MG63 (cell line): ENCODE measurements at regions not wholly inside any gene's neighbourhood (a gene's known extent, or its start where the extent isn't known, plus 50 kb on each side); places are given as distances from the start of the nearest gene placed in this dataset.
"Not testable (repeated sequence)": the region's sequence is repeated elsewhere in the genome, so short reads cannot be mapped to it uniquely, and the experiment has no call there.

Experiments
- DNase-seq: peaks from one replicate; pipeline ENCODE4 v3.0.0-alpha.2; 2020
- H3K27me3 ChIP-seq: fragments of 250-450 bp; sonication (Bioruptor Pico); 2 replicates; pipeline ENCODE4 v1.5.1; 2020; ENCODE audit warnings: mild to moderate bottlenecking, moderate library complexity
- H3K36me3 ChIP-seq: fragments of 250-450 bp; sonication (Bioruptor Pico); 2 replicates; pipeline ENCODE4 v1.5.1; 2020; ENCODE audit warnings: mild to moderate bottlenecking, moderate library complexity
- H3K4me3 ChIP-seq: fragments of 250-450 bp; sonication (Bioruptor Pico); 2 replicates; pipeline ENCODE4 v1.5.1; 2020; ENCODE audit warnings: mild to moderate bottlenecking, moderate library complexity
- H3K9me3 ChIP-seq: fragments of 250-450 bp; sonication (Bioruptor Pico); 2 replicates; pipeline ENCODE4 v1.5.1; 2020; ENCODE audit warnings: mild to moderate bottlenecking, moderate library complexity

DNA sequence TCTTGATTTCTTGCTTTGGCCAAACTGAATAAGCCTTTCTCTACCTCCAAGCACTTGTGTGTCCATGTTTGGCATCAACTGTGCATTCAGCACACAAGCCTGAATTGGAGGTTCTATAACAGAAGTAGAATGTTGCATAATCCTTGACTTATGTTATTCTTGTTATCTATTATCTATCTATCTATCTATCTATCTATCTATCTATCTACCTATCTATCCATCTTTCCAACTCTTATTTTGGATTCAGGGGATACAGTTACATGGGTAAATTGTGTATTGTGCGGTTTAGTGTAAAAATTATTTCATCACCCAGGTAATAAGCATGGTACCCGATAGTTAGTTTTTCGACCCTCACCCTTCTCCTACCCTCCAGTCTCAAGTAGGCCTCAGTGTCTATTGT lies 319.6 kb downstream of the PTH2R start:
- no peak for DNase-seq
- no peaks in the 10 kb centered on the region for H3K9me3 ChIP-seq
- H3K4me3 ChIP-seq, result no peak overlapping the region
- no peaks in the 10 kb centered on the region for H3K27me3 ChIP-seq
- H3K36me3 ChIP-seq, result no peaks in the 10 kb centered on the region

DNA sequence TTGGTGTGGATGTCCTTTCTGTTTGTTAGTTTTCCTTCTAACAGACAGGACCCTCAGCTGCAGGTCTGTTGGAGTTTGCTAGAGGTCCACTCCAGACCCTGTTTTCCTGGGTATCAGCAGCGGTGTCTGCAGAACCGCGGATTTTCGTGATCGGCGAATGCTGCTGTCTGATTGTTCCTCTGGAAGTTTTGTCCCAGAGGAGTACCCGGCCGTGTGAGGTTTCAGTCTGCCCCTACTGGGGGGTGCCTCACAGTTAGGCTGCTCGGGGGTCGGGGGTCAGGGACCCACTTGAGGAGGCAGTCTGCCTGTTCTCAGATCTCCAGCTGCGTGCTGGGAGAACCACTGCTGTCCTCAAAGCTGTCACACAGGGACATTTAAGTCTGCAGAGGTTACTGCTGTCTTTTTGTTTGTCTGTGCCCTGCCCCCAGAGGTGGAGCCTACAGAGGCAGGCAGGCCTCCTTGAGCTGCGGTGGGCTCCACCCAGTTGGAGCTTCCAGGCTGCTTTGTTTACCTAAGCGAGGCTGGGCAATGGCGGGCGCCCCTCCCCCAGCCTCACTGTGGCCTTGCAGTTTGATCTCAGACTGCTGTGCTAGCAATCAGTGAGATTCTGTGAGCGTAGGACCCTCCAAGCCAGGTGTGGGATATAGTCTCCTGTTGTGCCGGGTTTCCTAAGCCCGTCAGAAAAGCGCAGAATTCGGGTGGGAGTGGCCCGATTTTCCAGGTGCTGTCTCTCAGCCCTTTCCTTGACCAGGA lies 345.2 kb downstream of the PTH2R start:
- not testable (repeated sequence) for H3K36me3 ChIP-seq, H3K27me3 ChIP-seq, DNase-seq, H3K9me3 ChIP-seq, H3K4me3 ChIP-seq

DNA sequence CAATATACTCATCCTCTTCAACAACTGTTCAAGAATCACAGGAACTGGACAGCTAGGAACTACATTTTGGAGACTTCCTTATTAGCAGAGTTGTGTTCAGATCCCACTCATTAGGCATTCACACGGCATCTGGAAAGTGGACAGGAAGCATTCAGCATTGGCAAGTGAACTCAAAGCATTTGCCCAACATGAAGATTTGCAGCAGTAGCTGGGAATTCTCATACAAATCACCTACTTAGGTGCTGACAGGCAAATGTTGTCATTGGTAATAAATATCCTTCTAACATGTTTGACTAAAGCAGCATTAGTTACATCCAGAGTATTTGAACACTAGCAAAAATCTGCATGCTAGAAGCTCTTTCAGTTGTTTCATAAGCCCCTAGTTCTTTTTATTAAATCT lies 350.8 kb downstream of the PTH2R start:
- no peaks in the 10 kb centered on the region for H3K36me3 ChIP-seq
- H3K9me3 ChIP-seq, result no peaks in the 10 kb centered on the region; the same call in 1 of the 2 replicates
- DNase-seq, result no peak
- H3K27me3 ChIP-seq, result no peaks in the 10 kb centered on the region
- no peak overlapping the region for H3K4me3 ChIP-seq

DNA sequence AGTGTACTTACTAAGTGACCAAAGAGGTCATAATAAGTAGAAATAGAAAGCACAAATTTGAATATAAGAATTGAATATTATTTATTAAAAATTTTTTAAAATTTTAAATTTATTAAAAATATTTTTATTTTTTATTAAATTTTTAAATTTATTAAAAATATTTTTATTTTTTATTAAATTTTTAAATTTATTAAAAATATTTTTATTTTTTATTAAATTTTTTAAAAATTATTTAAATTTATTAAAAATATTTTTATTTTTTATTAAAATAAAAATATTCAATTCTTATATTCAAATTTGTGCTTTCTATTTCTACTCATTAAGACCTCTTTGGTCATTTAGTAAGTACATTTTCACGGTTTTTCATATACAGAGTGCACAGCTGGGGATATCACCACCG lies 366.5 kb downstream of the PTH2R start:
- not testable (repeated sequence) for H3K9me3 ChIP-seq, DNase-seq, H3K4me3 ChIP-seq, H3K27me3 ChIP-seq, H3K36me3 ChIP-seq

DNA sequence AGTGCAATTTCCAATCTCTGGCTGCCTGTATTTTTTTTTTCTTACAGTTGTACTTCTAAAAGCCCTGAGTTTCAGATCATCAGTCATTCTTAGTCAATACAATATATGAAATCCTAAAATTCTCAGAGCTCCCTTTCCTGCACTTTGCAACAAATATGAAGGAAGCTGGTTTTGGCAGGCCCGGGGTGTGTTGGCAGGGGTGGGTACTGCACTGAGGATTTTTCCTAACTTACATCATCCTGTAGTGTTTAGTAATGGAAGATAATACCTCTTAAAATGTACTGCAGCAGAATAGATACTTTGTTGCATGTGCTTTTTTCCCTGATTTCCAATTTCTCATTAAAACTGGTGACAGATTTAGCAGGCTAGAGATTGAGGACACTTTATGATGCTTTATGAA lies 374.6 kb downstream of the PTH2R start:
- no peak overlapping the region for H3K4me3 ChIP-seq
- H3K9me3 ChIP-seq, result no peaks in the 10 kb centered on the region
- peak; percentile 88 for DNase-seq
- H3K27me3 ChIP-seq, result no peaks in the 10 kb centered on the region
- no peaks in the 10 kb centered on the region for H3K36me3 ChIP-seq

DNA sequence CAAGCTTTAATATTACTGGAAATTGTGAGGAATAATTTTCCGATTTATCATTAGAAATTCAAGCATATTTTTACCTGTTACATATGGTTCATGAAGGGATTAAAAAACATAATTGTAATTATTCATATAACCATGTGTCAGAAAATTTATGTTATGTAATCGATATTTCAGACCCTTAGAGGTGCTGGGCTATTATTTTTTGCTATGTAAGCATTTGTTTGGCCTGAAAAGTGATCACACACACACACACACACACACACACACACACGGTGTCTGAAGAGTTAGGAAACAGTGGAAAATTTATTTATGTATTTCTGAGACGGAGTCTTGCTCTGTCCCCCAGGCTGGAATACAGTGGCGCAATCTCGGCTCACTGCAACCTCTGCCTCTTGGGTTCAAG lies 375.5 kb downstream of the PTH2R start:
- no peaks in the 10 kb centered on the region for H3K27me3 ChIP-seq
- no peak for DNase-seq
- H3K4me3 ChIP-seq, result no peak overlapping the region
- no peaks in the 10 kb centered on the region for H3K9me3 ChIP-seq
- H3K36me3 ChIP-seq, result no peaks in the 10 kb centered on the region

DNA sequence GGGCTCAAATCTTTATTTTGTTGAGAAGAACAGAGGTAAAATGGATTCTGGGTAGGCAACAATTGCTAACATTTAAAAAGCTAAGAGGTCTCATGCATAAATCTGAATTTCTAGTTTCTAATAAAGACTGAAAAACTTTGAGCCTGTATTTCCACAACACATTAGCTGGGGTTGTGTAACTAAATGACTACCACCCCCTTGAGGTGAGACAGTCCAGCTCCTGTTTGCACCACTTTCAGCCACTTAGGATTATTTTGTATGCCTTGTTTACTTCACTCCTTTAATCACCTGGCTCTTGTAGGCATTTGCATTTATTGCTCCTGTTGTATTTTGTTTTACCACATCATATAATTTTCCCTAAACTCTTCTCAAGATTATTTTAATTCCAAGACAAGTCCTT lies 376.6 kb downstream of the PTH2R start:
- no peaks in the 10 kb centered on the region for H3K36me3 ChIP-seq
- no peak overlapping the region for H3K4me3 ChIP-seq
- DNase-seq, result no peak
- no peaks in the 10 kb centered on the region for H3K9me3 ChIP-seq
- H3K27me3 ChIP-seq, result no peaks in the 10 kb centered on the region

DNA sequence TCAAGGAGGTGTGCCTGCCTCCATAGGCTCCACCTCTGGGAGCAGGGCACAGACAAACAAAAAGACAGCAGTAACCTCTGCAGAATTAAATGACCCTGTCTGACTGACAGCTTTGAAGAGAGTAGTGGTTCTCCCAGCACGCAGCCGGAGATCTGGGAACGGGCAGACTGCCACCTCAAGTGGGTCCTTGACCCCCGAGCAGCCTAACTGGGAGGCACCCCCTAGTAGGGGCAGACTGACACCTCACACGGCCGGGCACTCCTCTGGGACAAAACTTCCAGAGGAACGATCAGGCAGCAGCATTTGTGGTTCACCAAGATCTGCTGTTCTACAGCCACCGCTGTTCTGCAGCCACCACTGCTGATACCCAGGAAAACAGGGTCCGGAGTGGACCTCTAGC lies 378.2 kb downstream of the PTH2R start:
- not testable (repeated sequence) for DNase-seq, H3K4me3 ChIP-seq, H3K27me3 ChIP-seq, H3K36me3 ChIP-seq, H3K9me3 ChIP-seq

DNA sequence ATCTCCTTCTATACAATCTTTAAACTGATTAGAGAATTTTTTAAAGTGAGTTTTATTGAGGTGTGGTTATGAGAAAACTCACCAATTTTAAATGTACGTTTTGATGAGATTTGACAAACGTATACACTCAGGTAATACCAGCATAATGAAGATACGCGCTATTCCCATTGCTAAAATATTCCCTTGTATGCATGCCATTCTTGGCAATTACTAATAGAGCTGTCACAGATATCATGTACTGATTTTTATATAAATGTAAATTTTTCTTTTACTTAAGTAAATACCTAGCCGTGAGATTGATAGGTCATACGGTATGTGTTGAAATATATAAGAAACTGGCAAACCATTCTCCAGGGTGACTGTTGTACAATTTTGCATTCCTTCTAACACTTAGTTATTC lies 384.7 kb downstream of the PTH2R start:
- H3K36me3 ChIP-seq, result no peaks in the 10 kb centered on the region
- no peaks in the 10 kb centered on the region for H3K27me3 ChIP-seq
- no peaks in the 10 kb centered on the region for H3K9me3 ChIP-seq
- DNase-seq, result no peak
- H3K4me3 ChIP-seq, result no peak overlapping the region

DNA sequence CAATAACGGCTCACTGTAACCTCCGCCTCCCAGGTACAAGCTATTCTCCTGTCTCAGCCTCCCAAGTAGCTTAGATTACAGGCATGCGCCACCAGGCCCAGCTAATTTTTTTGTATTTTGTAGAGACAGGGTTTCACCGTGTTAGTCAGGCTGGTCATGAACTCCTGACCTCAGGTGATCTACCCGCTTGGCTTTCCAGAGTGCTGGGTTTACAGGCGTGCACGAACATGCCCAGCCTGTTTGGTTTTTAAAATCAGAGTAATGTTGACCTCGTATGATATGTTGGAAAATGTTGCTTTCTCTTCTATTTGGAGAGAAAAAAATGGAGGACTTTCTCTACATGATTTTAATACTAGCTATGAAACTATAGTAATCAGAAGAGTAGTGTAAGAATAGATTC lies 386.2 kb downstream of the PTH2R start:
- no peaks in the 10 kb centered on the region for H3K27me3 ChIP-seq
- no peaks in the 10 kb centered on the region for H3K9me3 ChIP-seq
- H3K4me3 ChIP-seq, result no peak overlapping the region
- DNase-seq, result no peak
- no peaks in the 10 kb centered on the region for H3K36me3 ChIP-seq

DNA sequence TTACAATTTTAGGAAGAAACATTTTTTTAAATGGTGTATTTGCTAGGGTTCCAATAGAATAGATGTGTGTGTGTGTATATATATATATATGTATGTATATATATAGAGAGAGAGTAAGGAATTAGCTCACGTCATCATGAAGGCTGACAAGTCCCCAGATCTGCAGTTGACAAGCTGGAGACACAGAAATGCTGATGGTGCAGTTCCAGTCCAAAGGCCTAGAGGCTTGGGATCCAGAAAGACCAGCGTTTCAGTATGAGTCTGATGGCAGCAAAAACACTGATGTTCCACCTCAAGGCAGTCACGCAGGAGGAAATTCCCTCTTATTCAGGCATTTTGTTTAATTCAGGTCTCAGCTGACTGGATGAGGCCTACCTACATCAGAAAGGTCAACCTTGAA lies 386.8 kb downstream of the PTH2R start:
- Histone ChIP-seq H3K27me3 (no peaks in the 10 kb centered on the region), H3K9me3 (no peaks in the 10 kb centered on the region), H3K4me3 (no peak overlapping the region), H3K36me3 (no peaks in the 10 kb centered on the region)
- DNase-seq, result no peak

DNA sequence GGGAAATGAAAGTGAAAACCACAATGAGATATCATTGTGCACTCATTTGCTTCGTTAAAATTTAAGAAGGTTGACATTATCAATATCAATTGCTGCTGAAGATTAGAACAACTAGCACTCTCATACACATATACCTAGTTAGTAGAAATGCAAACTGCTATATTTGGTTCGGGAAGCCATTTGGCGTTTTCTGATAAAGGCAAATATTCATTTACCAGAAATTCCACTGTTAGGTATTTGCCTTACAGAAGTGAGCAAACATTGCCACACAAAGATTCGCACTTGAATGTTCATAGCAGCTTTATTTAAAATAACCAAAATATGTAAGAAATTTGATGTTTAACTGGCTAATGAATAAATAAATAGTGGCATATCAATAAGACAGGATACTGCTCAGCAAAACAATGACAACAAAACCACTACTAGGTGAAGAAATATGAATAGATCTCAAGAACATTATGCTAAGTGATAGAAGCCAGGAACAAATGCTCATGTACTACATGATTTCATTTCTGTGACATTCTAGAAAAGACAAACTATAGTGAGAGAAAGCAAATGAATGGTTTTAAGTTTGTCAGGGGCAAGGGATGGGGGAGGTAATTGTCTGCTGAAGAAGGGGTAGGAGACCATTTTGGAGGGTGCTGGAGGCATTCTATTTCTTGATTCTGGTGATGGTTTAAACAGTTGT lies 387.8 kb downstream of the PTH2R start:
- Histone ChIP-seq H3K9me3 (no peaks in the 10 kb centered on the region), H3K27me3 (no peaks in the 10 kb centered on the region), H3K36me3 (no peaks in the 10 kb centered on the region), H3K4me3 (no peak overlapping the region)
- DNase-seq, result no peak

DNA sequence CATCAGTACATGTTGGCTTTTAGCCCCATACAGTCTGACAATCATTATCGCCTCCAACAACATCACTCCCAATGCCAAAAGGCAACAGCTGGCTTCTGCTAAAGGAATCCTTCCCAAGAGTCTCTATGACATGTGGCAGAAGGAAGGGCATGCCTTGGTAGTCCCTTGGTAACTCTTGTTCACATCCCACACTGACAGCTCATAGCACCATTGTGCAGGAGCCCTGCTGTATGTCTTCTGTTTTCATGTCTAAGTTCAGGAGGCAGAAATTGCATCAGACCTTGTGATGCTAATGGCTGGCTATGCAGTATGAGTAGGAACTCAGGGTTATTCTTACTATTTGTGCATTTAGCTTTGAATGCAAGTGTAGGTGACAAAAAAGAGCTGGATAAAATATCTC lies 392.1 kb downstream of the PTH2R start:
- no peak for DNase-seq
- no peaks in the 10 kb centered on the region for H3K9me3 ChIP-seq

DNA sequence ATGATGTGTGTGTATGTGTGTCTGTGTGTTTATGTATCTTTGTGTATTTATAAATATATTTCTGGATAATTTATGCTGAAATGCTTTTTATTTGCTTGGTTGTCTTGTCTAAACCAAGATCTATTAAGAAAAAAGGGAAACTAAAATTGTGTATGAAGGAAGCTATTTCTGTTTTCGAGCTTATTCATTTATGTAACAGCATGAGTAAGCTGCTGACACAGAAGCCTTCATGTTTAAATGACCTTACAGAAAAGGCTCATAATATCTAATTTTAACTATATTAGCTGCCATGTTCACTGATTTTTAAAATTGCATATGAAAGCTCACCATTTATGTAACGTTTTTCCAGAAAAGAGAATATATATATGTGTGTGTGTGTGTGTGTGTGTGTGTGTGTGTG lies 392.8 kb downstream of the PTH2R start:
- H3K9me3 ChIP-seq, result no peaks in the 10 kb centered on the region

More for the DNA sequence above, 392.1 kb downstream of the PTH2R start:
- Histone ChIP-seq H3K27me3 (no peaks in the 10 kb centered on the region), H3K36me3 (no peaks in the 10 kb centered on the region), H3K4me3 (no peak overlapping the region)

DNA sequence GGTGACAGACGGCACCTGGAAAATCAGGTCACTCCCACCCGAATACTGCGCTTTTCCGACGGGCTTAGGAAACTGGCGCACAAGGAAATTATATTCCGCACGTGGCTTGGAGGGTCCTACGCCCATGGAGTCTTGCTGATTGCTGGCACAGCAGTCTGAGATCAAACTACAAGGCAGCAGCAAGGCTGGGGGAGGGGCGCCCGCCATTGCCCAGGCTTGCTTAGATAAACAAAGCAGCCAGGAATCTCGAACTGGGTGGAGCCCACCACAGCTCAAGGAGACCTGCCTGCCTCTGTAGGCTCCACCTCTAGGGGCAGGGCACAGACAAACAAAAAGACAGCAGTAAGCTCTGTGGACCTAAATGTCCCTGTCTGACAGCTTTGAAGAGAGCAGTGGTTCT lies 394.3 kb downstream of the PTH2R start:
- DNase-seq, H3K4me3 ChIP-seq, H3K36me3 ChIP-seq, H3K9me3 ChIP-seq, H3K27me3 ChIP-seq: not testable (repeated sequence)

More for the DNA sequence above, 392.8 kb downstream of the PTH2R start:
- Histone ChIP-seq H3K27me3 (no peaks in the 10 kb centered on the region), H3K4me3 (no peak overlapping the region), H3K36me3 (no peaks in the 10 kb centered on the region)
- no peak for DNase-seq

DNA sequence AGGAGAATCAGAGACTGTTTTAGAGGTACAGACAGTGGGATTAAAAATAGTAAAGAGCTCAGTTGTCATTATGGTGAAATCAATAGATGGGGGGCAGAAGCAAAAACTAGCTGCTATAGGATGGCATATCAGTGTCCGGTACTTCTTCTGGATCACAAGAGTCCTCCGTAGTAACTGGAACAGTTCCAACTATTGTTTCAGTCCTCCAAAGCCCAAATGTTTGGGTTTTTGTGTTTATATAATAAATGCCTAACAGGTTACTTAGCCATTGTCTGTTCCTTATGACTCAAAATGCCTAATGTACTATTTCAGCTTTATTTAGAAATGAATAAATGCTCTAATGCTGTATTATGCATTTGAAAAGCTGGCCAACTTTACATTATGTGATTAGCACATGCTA lies 401.2 kb downstream of the PTH2R start:
- Histone ChIP-seq H3K27me3 (no peaks in the 10 kb centered on the region), H3K4me3 (no peak overlapping the region; the same call in 1 of the 2 replicates), H3K9me3 (no peaks in the 10 kb centered on the region), H3K36me3 (no peaks in the 10 kb centered on the region)
- no peak for DNase-seq

DNA sequence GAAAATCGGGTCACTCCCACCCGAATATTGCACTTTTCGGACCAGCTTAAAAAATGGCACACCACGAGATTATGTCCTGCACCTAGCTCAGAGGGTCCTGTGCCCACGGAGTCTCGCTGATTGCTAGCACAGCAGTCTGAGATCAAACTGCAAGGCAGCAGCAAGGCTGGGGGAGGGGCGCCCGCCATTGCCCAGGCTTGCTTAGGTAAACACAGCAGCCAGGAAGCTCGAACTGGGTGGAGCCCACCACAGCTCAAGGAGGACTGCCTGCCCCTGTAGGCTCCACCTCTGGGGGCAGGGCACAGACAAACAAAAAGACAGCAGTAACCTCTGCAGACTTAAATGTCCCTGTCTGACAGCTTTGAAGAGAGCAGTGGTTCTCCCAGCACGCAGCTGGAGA lies 405.3 kb downstream of the PTH2R start:
- not testable (repeated sequence) for H3K27me3 ChIP-seq, H3K9me3 ChIP-seq, DNase-seq, H3K36me3 ChIP-seq, H3K4me3 ChIP-seq

DNA sequence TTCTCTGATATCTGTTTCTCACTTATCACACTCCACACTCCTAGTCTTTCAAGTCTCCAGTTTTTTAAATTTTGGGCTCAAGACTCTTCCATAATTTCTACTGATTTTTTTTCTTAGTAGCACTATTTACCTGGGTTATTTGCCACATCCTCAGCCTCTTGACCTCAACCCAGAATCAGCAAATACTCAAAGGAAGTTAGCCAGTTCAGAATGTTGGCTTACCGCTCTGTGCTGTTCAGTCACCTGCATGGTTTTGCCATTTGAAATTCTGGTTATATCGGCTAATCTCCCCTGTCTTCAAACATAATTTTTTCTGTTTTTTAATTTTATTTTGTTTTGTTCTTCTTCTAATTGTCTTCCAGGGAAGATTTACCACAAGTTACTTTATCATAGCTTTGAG lies 412.6 kb downstream of the PTH2R start:
- Histone ChIP-seq H3K9me3 (no peaks in the 10 kb centered on the region), H3K4me3 (no peak overlapping the region), H3K27me3 (no peaks in the 10 kb centered on the region), H3K36me3 (no peaks in the 10 kb centered on the region)
- no peak for DNase-seq
